T-helper 1 cell treated with Interleukin-12 subunit alpha and Interleukin-12 subunit beta and Interleukin-4 antibody, amounts not matched to agents 30 μg/mL and 1 μg/mL, for 36 hours (primary cell): ENCODE measurements at regions not wholly inside any gene's neighbourhood (a gene's known extent, or its start where the extent isn't known, plus 50 kb on each side); places are given as distances from the start of the nearest gene placed in this dataset.

Experiments used
- H3K27ac Mint-ChIP-seq: one replicate; pipeline ENCODE4 v1.8.0; 2021; ENCODE audit warnings: mild to moderate bottlenecking, mixed read lengths
- H3K27me3 Mint-ChIP-seq: one replicate; pipeline ENCODE4 v1.8.0; 2021; ENCODE audit warnings: low read depth, mixed read lengths
- H3K36me3 Mint-ChIP-seq: one replicate; pipeline ENCODE4 v1.8.0; 2021; ENCODE audit warnings: low read depth, mixed read lengths
- H3K4me1 Mint-ChIP-seq: one replicate; pipeline ENCODE4 v1.8.0; 2021; ENCODE audit warnings: low read depth, mixed read lengths
- H3K4me3 Mint-ChIP-seq: one replicate; pipeline ENCODE4 v1.8.0; 2021; ENCODE audit warnings: mild to moderate bottlenecking, moderate library complexity, mixed read lengths
- H3K9me3 Mint-ChIP-seq: one replicate; pipeline ENCODE4 v1.8.0; 2021; ENCODE audit warnings: mixed read lengths

- no peaks in the 10 kb centered on the region for H3K36me3 Mint-ChIP-seq
- no peaks in the 10 kb centered on the region for H3K9me3 Mint-ChIP-seq
- no peak overlapping the region for H3K4me3 Mint-ChIP-seq
- no peak overlapping the region for H3K27ac Mint-ChIP-seq
- no peaks in the 10 kb centered on the region for H3K27me3 Mint-ChIP-seq
- H3K4me1 Mint-ChIP-seq: no peaks in the 10 kb centered on the region
These were observed 509.8 kb upstream of the RAG2 start for GRCh38 chr11:37107831-37108230.

GRCh38 chr11:37107415-37107814, 509.4 kb upstream of the RAG2 start:
- H3K4me3 Mint-ChIP-seq: no peak overlapping the region
- no peaks in the 10 kb centered on the region for H3K4me1 Mint-ChIP-seq
- H3K27me3 Mint-ChIP-seq: no peaks in the 10 kb centered on the region
- H3K27ac Mint-ChIP-seq: no peak overlapping the region
- H3K36me3 Mint-ChIP-seq: no peaks in the 10 kb centered on the region
- peaks cover 1% of the 10 kb centered on the region for H3K9me3 Mint-ChIP-seq

DNA sequence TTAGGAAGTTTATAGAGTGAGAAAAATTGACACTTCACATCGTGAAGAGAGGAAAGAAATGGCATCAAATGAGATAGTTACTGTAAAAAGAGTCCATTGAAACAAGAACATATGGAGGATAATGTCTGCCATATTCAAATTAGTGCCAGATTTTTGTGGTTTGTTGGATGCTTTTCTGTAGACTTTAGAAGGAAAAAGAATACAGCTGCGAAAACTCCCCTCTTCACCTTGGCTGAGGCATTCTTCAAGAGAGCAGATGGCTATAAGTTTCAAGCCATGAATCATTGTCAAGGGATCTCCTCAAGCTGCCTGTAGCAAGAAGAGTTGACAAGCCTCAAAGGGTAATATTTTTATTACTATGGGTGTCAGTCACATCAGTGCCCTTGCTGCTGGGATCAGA, 507.4 kb upstream of the RAG2 start:
- Mint-ChIP-seq H3K4me1 (no peaks in the 10 kb centered on the region), H3K4me3 (no peak overlapping the region), H3K27ac (no peak overlapping the region), H3K9me3 (peaks cover 4% of the 10 kb centered on the region), H3K36me3 (no peaks in the 10 kb centered on the region), H3K27me3 (no peaks in the 10 kb centered on the region)

- Mint-ChIP-seq H3K27ac (no peak overlapping the region), H3K27me3 (no peaks in the 10 kb centered on the region), H3K4me1 (no peaks in the 10 kb centered on the region), H3K4me3 (no peak overlapping the region), H3K9me3 (peaks cover 4% of the 10 kb centered on the region), H3K36me3 (no peaks in the 10 kb centered on the region)
These were observed 506.3 kb upstream of the RAG2 start for GRCh38 chr11:37104380-37104779.

- Mint-ChIP-seq H3K36me3 (no peaks in the 10 kb centered on the region), H3K4me3 (no peak overlapping the region), H3K27ac (no peak overlapping the region), H3K9me3 (peaks cover 4% of the 10 kb centered on the region), H3K27me3 (no peaks in the 10 kb centered on the region), H3K4me1 (no peaks in the 10 kb centered on the region)
These were observed 502.0 kb upstream of the RAG2 start for GRCh38 chr11:37100008-37100407.

- Mint-ChIP-seq H3K27ac (no peak overlapping the region), H3K36me3 (no peaks in the 10 kb centered on the region), H3K9me3 (peaks cover 4% of the 10 kb centered on the region), H3K4me3 (no peak overlapping the region), H3K4me1 (no peaks in the 10 kb centered on the region), H3K27me3 (no peaks in the 10 kb centered on the region)
These were observed 494.5 kb upstream of the RAG2 start for GRCh38 chr11:37092487-37092886.

DNA sequence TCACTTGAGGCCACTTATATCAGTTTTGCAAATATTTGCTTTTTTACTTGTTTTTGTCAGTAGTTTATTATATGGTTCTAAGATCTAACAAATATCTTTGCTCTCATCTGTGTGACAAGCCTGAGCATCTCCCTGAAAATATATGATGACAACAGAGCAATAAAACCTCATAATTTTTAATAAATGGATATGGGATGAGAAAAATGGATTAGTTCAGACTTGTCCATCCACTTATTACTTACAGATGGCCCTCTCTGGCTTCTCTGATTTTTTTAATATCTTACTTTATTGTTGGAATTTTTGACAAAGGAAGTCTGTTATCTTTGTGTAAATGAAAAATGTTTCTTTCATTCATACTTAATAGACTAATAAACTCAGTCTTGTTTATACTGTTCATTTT, 491.4 kb upstream of the RAG2 start:
- Mint-ChIP-seq H3K27me3 (no peaks in the 10 kb centered on the region), H3K36me3 (no peaks in the 10 kb centered on the region), H3K4me3 (no peak overlapping the region), H3K4me1 (no peaks in the 10 kb centered on the region), H3K27ac (no peak overlapping the region), H3K9me3 (peaks cover 4% of the 10 kb centered on the region)

DNA sequence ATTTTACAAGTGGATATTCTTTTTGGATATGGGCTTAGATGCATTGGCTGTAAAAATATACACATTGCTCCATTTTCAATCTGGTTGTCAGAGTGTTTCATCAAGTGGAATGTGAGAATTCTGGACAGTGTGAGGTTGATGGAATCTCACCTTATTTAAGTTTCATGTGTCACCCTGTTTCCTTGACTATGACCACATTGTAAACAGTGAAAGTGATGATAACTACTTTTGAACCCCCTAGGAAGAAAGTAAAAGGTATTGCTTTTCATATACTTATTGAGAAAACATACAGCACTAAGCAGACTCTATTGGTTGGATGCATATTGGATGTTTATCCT, 490.5 kb upstream of the RAG2 start:
- H3K27ac Mint-ChIP-seq: no peak overlapping the region
- no peaks in the 10 kb centered on the region for H3K27me3 Mint-ChIP-seq
- no peak overlapping the region for H3K4me3 Mint-ChIP-seq

DNA sequence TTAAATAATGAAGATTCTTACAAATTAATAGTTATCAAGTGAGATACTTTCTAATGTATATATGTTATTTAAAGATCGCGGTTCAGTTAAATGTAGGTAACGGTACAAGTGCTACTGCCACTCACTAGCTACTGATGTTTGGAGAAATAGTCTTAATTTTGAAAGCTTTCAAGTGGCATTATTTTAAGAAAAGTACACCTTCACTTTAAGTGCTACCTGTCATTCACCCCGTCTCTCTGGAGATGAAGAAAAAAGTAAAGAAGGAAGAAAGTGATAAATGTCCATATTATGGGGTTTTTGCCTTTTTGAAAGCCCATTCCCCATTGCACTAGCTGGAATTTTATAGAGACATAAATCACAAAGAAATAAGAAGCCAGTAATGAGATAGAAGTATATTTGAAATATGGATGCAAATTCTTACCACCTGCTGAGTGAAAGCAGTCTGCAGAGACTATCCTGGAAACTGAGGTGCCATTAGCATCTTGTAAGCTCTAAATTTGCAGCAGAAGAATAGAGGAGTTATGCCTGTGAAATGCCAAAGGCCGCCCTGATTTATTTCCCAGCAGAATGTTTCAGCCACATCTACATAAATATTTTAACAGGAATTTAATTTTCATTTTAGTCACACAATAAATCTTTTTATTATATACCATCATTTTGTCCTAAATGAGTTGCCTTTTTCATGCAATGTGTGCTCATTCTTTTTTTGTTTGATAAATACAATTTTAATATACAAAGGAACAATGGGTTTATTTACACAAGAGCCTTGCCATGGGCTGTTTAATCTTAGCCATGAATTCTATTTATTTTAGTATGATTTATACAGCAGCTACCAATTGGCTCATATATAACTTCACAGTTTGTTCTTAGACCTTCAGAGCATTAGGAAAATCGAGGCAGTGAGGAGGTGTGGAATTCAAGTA, 489.9 kb upstream of the RAG2 start:
- Mint-ChIP-seq H3K4me3 (no peak overlapping the region), H3K4me1 (no peaks in the 10 kb centered on the region), H3K36me3 (no peaks in the 10 kb centered on the region), H3K27me3 (no peaks in the 10 kb centered on the region), H3K27ac (no peak overlapping the region), H3K9me3 (no peaks in the 10 kb centered on the region)

More for the DNA sequence above, 490.5 kb upstream of the RAG2 start:
- Mint-ChIP-seq H3K9me3 (no peaks in the 10 kb centered on the region), H3K4me1 (no peaks in the 10 kb centered on the region), H3K36me3 (no peaks in the 10 kb centered on the region)

GRCh38 chr11:37078521-37078920, 480.5 kb upstream of the RAG2 start:
- Mint-ChIP-seq H3K9me3 (peaks cover 3% of the 10 kb centered on the region), H3K27me3 (no peaks in the 10 kb centered on the region), H3K27ac (no peak overlapping the region), H3K4me1 (no peaks in the 10 kb centered on the region), H3K4me3 (no peak overlapping the region), H3K36me3 (no peaks in the 10 kb centered on the region)

DNA sequence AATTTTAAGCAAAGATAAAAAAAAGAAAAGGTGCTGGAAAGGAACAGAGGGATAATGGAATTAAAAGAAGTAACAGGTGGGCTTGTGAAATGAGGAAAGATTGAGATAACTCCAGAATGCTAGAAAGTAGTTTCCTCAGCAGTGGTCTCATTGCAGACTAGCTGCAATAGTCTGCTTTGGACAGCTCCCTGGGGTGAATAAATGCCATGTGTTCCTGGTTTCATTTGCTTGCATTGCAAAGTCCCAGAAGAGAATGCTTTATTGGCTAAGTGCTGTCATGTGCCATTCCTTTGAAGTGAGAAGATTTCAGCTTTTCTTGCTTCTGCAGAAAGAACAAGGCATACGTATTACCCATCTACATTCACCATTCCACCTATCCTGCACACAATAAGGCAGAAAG, 478.8 kb upstream of the RAG2 start:
- H3K4me3 Mint-ChIP-seq: no peak overlapping the region
- H3K4me1 Mint-ChIP-seq: no peaks in the 10 kb centered on the region
- H3K27me3 Mint-ChIP-seq: no peaks in the 10 kb centered on the region
- no peaks in the 10 kb centered on the region for H3K36me3 Mint-ChIP-seq
- no peak overlapping the region for H3K27ac Mint-ChIP-seq
- H3K9me3 Mint-ChIP-seq: peaks cover 3% of the 10 kb centered on the region

- Mint-ChIP-seq H3K36me3 (no peaks in the 10 kb centered on the region), H3K4me3 (no peak overlapping the region), H3K27ac (no peak overlapping the region), H3K9me3 (no peaks in the 10 kb centered on the region), H3K27me3 (no peaks in the 10 kb centered on the region), H3K4me1 (no peaks in the 10 kb centered on the region)
These were observed 474.6 kb upstream of the RAG2 start for GRCh38 chr11:37072538-37073055.

DNA sequence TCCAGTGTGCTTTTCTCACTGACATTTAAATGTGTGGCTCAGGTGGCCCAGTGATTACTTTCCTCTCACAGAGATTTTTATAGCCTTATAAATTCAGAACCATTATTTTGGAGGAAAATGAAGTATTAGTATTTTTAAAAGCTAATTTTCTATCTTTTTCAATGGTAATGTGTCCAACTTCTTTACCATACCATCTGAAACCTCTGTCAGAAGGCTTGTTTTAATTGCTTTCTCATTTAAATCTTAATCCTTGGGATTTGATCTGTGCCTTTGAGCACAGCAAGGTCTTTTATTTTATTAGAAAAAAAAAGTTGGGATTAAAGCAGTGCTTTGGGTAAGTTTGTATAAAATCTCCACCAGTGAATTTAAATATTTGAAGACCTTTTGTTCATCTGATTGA, 452.3 kb upstream of the RAG2 start:
- Mint-ChIP-seq H3K36me3 (no peaks in the 10 kb centered on the region), H3K4me3 (no peak overlapping the region), H3K27ac (no peak overlapping the region), H3K27me3 (no peaks in the 10 kb centered on the region), H3K9me3 (no peaks in the 10 kb centered on the region), H3K4me1 (no peaks in the 10 kb centered on the region)

DNA sequence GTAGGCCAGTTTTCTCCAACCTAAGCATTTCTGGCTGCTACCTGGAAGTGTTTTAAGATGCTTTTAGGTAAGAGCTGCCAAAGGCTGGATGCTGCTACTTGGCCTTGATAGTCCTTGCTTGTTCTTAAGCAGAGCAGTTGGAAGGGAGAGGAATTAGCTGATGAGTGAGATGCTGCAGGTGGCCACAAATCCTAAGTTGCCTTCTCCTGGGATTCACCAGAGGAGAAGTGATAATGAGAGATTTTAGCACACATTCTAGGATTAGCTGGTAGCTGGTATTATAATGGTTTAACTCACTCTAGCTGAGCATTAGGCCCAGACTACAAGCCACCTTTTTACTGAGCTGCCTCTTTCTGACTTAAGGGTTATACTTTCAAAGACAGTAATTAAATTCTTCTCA, 442.9 kb upstream of the RAG2 start:
- no peaks in the 10 kb centered on the region for H3K9me3 Mint-ChIP-seq
- H3K4me1 Mint-ChIP-seq: no peaks in the 10 kb centered on the region
- no peaks in the 10 kb centered on the region for H3K27me3 Mint-ChIP-seq

DNA sequence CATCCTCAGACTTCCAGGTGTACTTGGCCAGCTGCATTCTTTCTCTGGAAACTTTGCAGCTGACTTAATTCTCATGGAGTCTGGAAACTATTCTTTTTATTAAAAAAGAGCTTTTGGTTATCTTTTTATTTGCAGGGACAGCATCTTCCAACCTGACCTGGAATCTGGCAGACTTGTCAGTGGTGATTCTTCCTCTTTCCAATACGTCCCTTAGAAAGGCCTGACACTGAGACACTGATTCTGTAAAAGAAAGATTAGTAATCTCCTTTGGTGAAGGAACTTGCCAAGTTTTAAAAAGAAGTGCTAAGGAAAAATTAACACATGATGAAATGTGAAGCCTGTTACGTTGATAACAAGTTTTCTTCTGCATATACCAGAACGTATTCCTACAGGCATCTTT, 440.9 kb upstream of the RAG2 start:
- Mint-ChIP-seq H3K4me1 (no peaks in the 10 kb centered on the region), H3K27me3 (no peaks in the 10 kb centered on the region), H3K27ac (no peak overlapping the region), H3K36me3 (no peaks in the 10 kb centered on the region), H3K9me3 (no peaks in the 10 kb centered on the region), H3K4me3 (no peak overlapping the region)

More for the DNA sequence above, 442.9 kb upstream of the RAG2 start:
- H3K4me3 Mint-ChIP-seq: no peak overlapping the region
- no peak overlapping the region for H3K27ac Mint-ChIP-seq
- H3K36me3 Mint-ChIP-seq: no peaks in the 10 kb centered on the region
